Keratinocyte (primary cell): ENCODE measurements at regions not wholly inside any gene's neighbourhood (a gene's known extent, or its start where the extent isn't known, plus 50 kb on each side); places are given as distances from the start of the nearest gene placed in this dataset.

Source experiments
- DNase-seq: peaks from one replicate; pipeline ENCODE4 v3.0.0-alpha.2; 2011; ENCODE audit warnings: low read depth, missing footprints, low spot score
- FAIRE-seq: peaks from 2 replicates; lab custom pipeline; 2011; peaks lifted over from hg19 to GRCh38; lab: Jason Lieb, UNC
- H2AFZ ChIP-seq: 2 replicates; pipeline ENCODE4 v1.6.0; 2012; ENCODE audit warnings: low read length, control low read depth, inconsistent platforms; ENCODE audit not compliant: control insufficient read depth
- H3K27ac ChIP-seq: 2 replicates; pipeline ENCODE4 v1.5.1; 2011; ENCODE audit warnings: low read length; ENCODE audit not compliant: control insufficient read depth, insufficient read depth
- H3K27me3 ChIP-seq: 3 replicates; pipeline ENCODE4 v1.6.0; 2011; ENCODE audit warnings: low read length; ENCODE audit not compliant: control insufficient read depth, insufficient read depth; ENCODE audit errors: extremely low read depth
- H3K36me3 ChIP-seq, 2 experiments: 2 replicates in 1 of 2; 3 replicates in 1 of 2; pipeline ENCODE4 v1.5.1; 2011; ENCODE audit warnings: low read length in 2 of 2, mild to moderate bottlenecking in 1 of 2; ENCODE audit not compliant: control insufficient read depth in 2 of 2, insufficient read depth in 2 of 2; ENCODE audit errors: extremely low read depth in 1 of 2
- H3K4me1 ChIP-seq: 3 replicates; pipeline ENCODE4 v1.5.1; 2011; ENCODE audit warnings: low read length; ENCODE audit not compliant: control insufficient read depth, insufficient read depth; ENCODE audit errors: extremely low read depth
- H3K4me2 ChIP-seq: 3 replicates; pipeline ENCODE4 v1.6.0; 2011; ENCODE audit warnings: low read depth, low read length; ENCODE audit not compliant: control insufficient read depth, insufficient read depth; ENCODE audit errors: extremely low read depth
- H3K4me3 ChIP-seq, 3 experiments: fragments of 200-600 bp in 1 of 3; sonication (generic) in 1 of 3; 2 replicates in 2 of 3; 3 replicates in 1 of 3; pipeline ENCODE4 v1.5.1; 2011 to 2016; ENCODE audit warnings: low read length in 3 of 3, mild to moderate bottlenecking in 3 of 3, control low read depth in 2 of 3, inconsistent platforms in 1 of 3, low read depth in 1 of 3, mixed read lengths in 1 of 3, mixed run types in 1 of 3, moderate library complexity in 1 of 3; ENCODE audit not compliant: control insufficient read depth in 2 of 3, insufficient read depth in 2 of 3; ENCODE audit errors: extremely low read depth in 1 of 3
- H3K79me2 ChIP-seq: 2 replicates; pipeline ENCODE4 v1.6.0; 2012; ENCODE audit warnings: low read length; ENCODE audit not compliant: control insufficient read depth, insufficient read depth
- H3K9ac ChIP-seq: 3 replicates; pipeline ENCODE4 v1.6.0; 2011; ENCODE audit warnings: low read length; ENCODE audit not compliant: control insufficient read depth, insufficient read depth; ENCODE audit errors: extremely low read depth
- H3K9me1 ChIP-seq: 3 replicates; pipeline ENCODE4 v1.6.0; 2011; ENCODE audit warnings: low read length; ENCODE audit not compliant: control insufficient read depth, insufficient read depth; ENCODE audit errors: extremely low read depth
- H3K9me3 ChIP-seq: 2 replicates; pipeline ENCODE4 v1.5.1; 2012; ENCODE audit warnings: low read depth, low read length; ENCODE audit not compliant: control insufficient read depth
- H4K20me1 ChIP-seq: 3 replicates; pipeline ENCODE4 v1.6.0; 2011; ENCODE audit warnings: low read length; ENCODE audit not compliant: control insufficient read depth, insufficient read depth; ENCODE audit errors: extremely low read depth
- CTCF ChIP-seq, 3 experiments: IDR thresholded peaks in 1 of 3; conservative IDR thresholded peaks in 1 of 3; optimal IDR thresholded peaks in 1 of 3; 2 replicates in 2 of 3; 3 replicates in 1 of 3; pipeline versions ENCODE3 to v1.5.1; 2011; ENCODE audit warnings: low read length in 3 of 3, mild to moderate bottlenecking in 3 of 3, moderate library complexity in 2 of 3, control low read depth in 1 of 3, inconsistent platforms in 1 of 3; ENCODE audit not compliant: insufficient read depth in 2 of 3; ENCODE audit errors: extremely low read depth in 1 of 3
- EZH2 ChIP-seq: IDR thresholded peaks from one replicate; pipeline ENCODE4 v1.6.1; 2012; ENCODE audit warnings: inconsistent platforms, mild to moderate bottlenecking, low read length, moderate library complexity
- dilution Hi-C: fragments of 300-500 bp; cut with MboI; formaldehyde crosslinking; loops from one replicate; pipeline ENCODE4 v1.7.0; 2020; ENCODE audit warnings: low sequenced_read_pairs; ENCODE audit not compliant: extremely low pct_ligation_motif_present

- TF ChIP-seq CTCF (optimal IDR thresholded peaks at IDR 0.05 in 1 of 3, IDR thresholded peaks at IDR 0.05 in 1 of 3, conservative IDR thresholded peaks at IDR 0.05 in 1 of 3; ENCODE audit: extremely low read depth in 1 of 3, insufficient read depth in 2 of 3, low read length in 3 of 3) (no peak), EZH2 (no peak)
- FAIRE-seq: no peak
Observed at GRCh38 chrX:109252789-109253188, 229.1 kb downstream of the GUCY2F start.

GRCh38 chrX:109218761-109219160, 263.1 kb downstream of the GUCY2F start:
- no peaks in the 10 kb centered on the region for H3K36me3 ChIP-seq
- no peak overlapping the region for H3K4me2 ChIP-seq
- H3K9me1 ChIP-seq: no peaks in the 10 kb centered on the region
- dilution Hi-C loops: no loop called here
- no peaks in the 10 kb centered on the region for H3K4me1 ChIP-seq
- H4K20me1 ChIP-seq: no peaks in the 10 kb centered on the region
- H3K9me3 ChIP-seq: no peaks in the 10 kb centered on the region
- H2AFZ ChIP-seq: no peak overlapping the region
- no peak overlapping the region for H3K27ac ChIP-seq
- FAIRE-seq (no peak), DNase-seq (no peak)
- TF ChIP-seq CTCF (optimal IDR thresholded peaks at IDR 0.05 in 1 of 3, IDR thresholded peaks at IDR 0.05 in 1 of 3, conservative IDR thresholded peaks at IDR 0.05 in 1 of 3; ENCODE audit: extremely low read depth in 1 of 3, insufficient read depth in 2 of 3, low read length in 3 of 3) (no peak), EZH2 (no peak)
- H3K79me2 ChIP-seq: no peaks in the 10 kb centered on the region
- H3K27me3 ChIP-seq: peaks cover 6% of the 10 kb centered on the region
- H3K4me3 ChIP-seq: no peak overlapping the region
- H3K9ac ChIP-seq: no peak overlapping the region

More at GRCh38 chrX:109252789-109253188, 229.1 kb downstream of the GUCY2F start:
- no peak overlapping the region for H2AFZ ChIP-seq
- no peaks in the 10 kb centered on the region for H3K36me3 ChIP-seq
- peaks cover 3% of the 10 kb centered on the region for H3K27me3 ChIP-seq
- H3K9me1 ChIP-seq: no peaks in the 10 kb centered on the region
- no peak overlapping the region for H3K4me3 ChIP-seq
- no peaks in the 10 kb centered on the region for H3K79me2 ChIP-seq
- dilution Hi-C loops: no loop called here
- no peaks in the 10 kb centered on the region for H4K20me1 ChIP-seq
- no peaks in the 10 kb centered on the region for H3K4me1 ChIP-seq
- DNase-seq: no peak
- H3K27ac ChIP-seq: no peak overlapping the region
- H3K4me2 ChIP-seq: no peak overlapping the region
- no peak overlapping the region for H3K9ac ChIP-seq
- no peaks in the 10 kb centered on the region for H3K9me3 ChIP-seq
